Choroid plexus epithelial cell (primary cell): ENCODE measurements at regions not wholly inside any gene's neighbourhood (a gene's known extent, or its start where the extent isn't known, plus 50 kb on each side); places are given as distances from the start of the nearest gene placed in this dataset.

Experiments used
- DNase-seq: peaks from one replicate; pipeline ENCODE4 v3.0.0-alpha.2; 2010; ENCODE audit warnings: low read depth
- H3K4me3 ChIP-seq: 2 replicates; pipeline ENCODE4 v1.5.1; 2011; ENCODE audit warnings: low read depth, mild to moderate bottlenecking, control low read depth, low read length, moderate library complexity
- CTCF ChIP-seq: conservative IDR thresholded peaks from 2 replicates; pipeline ENCODE4 v1.5.1; 2011; ENCODE audit warnings: low read depth, mild to moderate bottlenecking, control low read depth, inconsistent platforms, low read length, moderate library complexity

- peak; percentile 6 for DNase-seq
These were observed 308.7 kb downstream of the ANKRD30A start for GRCh38 chr10:37434091-37434490.

More at GRCh38 chr10:37434091-37434490, 308.7 kb downstream of the ANKRD30A start:
- TF ChIP-seq CTCF, result no peak
- H3K4me3 ChIP-seq, result no peak overlapping the region
